Fibroblast of pulmonary artery (primary cell): ENCODE measurements at regions not wholly inside any gene's neighbourhood (a gene's known extent, or its start where the extent isn't known, plus 50 kb on each side); places are given as distances from the start of the nearest gene placed in this dataset.
A peak's percentile ranks its signal among the peaks of the same experiment; 100 is the strongest.

ENCODE experiments used
- DNase-seq: peaks from one replicate; pipeline ENCODE4 v3.0.0-alpha.2; 2010; ENCODE audit warnings: low read depth
- H3K4me3 ChIP-seq: replicated peaks from 2 replicates; pipeline ENCODE4 v1.5.1; 2011; ENCODE audit warnings: low read depth, mild to moderate bottlenecking, control low read depth, low read length, moderate library complexity
- TF ChIP-seq, protein P1 (sequence below): IDR thresholded peaks from 2 replicates; pipeline ENCODE4 v1.5.1; 2011; ENCODE audit warnings: mild to moderate bottlenecking, control low read depth, low read length, inconsistent platforms; ENCODE audit errors: missing control alignments

DNA sequence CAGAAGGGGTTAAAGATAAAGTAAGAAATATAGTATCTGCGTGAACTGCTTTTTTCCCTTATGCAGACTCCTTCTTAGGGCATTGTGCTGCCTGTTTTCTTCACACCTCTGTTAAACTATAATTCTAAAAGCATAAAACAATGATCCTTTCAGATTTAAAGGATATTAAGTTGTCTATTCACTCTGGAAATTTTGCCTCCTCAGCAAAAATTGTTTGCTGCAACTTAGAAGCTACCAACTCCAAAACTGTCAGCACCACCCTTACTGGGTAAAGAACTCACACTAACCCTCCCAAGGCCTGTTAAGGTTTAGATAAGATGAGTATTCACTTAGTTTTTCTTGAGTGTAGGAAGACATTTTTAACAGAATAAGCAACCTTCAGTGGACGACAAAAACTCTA, 259.5 kb downstream of the KDM5D start:
- no peak overlapping the region for H3K4me3 ChIP-seq
- DNase-seq, result no peak
- TF ChIP-seq, protein P1, sequence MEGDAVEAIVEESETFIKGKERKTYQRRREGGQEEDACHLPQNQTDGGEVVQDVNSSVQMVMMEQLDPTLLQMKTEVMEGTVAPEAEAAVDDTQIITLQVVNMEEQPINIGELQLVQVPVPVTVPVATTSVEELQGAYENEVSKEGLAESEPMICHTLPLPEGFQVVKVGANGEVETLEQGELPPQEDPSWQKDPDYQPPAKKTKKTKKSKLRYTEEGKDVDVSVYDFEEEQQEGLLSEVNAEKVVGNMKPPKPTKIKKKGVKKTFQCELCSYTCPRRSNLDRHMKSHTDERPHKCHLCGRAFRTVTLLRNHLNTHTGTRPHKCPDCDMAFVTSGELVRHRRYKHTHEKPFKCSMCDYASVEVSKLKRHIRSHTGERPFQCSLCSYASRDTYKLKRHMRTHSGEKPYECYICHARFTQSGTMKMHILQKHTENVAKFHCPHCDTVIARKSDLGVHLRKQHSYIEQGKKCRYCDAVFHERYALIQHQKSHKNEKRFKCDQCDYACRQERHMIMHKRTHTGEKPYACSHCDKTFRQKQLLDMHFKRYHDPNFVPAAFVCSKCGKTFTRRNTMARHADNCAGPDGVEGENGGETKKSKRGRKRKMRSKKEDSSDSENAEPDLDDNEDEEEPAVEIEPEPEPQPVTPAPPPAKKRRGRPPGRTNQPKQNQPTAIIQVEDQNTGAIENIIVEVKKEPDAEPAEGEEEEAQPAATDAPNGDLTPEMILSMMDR, result no peak

DNA sequence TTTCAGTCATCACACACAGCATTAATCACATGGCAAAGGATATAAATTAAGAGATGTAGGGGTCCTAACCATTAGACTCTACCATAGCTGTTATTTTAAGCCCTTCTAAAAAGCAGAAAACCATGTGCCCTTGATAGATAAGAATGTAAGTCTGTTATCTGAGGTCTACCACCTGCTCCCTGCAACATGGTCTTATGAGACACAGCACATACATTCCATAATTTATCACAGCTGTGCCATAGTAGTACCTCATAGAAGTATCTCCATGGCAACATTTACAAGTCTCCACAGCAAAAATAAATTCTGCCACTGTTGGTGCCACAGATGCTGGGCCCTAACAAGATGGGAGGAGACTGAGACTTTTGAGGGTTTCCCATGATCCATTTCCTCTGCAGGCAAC, 265.4 kb downstream of the KDM5D start:
- no peak overlapping the region for H3K4me3 ChIP-seq
- TF ChIP-seq, protein P1, result no peak
- DNase-seq, result no peak

DNA sequence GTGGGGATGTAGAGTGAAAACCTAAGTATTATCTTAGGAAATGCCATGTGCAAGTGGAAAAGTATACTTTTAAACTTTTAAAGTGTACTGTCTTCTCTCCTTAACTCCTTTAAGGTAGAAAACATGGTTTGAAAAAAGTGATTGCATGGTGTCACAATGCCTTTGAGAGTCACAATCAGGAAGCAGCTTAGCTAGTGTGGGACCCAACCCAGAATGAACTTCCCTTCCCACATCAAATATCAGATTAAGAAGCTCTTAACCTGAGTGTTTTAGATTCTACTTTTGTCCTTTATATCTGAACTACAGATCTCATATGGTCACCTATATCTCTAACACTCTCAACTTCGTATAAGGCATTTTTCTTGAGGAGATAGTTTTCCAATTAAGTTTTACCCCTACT, 266.6 kb downstream of the KDM5D start:
- TF ChIP-seq, protein P1, result no peak
- DNase-seq, result no peak
- no peak overlapping the region for H3K4me3 ChIP-seq

DNA sequence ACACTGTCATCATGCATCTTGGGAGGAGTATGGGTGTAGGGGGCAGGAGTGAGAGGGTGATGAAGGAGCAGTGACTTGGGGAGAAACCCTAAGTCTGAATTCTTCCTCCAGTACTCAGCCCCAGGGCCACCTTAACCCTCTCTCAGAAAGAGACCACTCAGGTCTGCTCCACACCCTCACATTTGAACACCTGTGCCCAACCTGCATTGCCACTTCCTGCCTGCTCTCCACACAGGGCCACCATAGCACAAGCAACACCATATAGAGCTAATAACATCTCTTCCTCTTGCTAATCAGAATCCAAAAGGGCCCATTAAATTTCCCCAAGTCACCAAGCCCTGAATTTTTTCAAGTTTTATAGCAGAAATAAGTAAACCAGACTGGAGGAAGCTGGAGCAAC, 278.7 kb downstream of the KDM5D start:
- TF ChIP-seq, protein P1, result no peak
- no peak overlapping the region for H3K4me3 ChIP-seq
- DNase-seq, result no peak

DNA sequence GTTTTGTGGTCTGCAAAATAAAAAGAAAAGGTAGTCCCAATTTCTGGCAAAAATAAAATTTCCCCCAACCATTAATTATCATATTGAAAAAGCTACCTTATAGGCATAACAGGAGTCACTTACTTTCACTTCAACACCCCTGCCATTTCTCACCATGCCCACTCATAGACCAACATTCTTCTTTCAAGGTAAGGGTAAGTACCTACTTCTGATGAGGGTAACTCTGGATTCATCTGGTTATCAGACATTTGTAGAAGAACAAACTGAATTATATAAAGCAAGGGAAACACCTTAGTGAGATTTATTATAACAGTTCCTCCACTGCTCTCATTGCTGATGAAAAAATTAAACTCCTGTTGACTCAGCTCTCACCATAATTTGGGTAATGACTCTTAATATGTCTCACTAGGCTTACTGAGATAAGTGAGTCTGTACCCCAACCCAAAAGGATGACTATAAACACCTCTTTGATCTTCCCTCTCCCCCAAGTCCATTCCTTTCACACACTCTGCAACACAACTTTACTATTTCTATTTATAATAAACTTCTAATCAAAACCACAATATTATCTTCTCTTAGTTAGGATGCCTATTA, 287.6 kb downstream of the KDM5D start:
- H3K4me3 ChIP-seq, result no peak overlapping the region
- DNase-seq, result no peak
- TF ChIP-seq, protein P1, result no peak

DNA sequence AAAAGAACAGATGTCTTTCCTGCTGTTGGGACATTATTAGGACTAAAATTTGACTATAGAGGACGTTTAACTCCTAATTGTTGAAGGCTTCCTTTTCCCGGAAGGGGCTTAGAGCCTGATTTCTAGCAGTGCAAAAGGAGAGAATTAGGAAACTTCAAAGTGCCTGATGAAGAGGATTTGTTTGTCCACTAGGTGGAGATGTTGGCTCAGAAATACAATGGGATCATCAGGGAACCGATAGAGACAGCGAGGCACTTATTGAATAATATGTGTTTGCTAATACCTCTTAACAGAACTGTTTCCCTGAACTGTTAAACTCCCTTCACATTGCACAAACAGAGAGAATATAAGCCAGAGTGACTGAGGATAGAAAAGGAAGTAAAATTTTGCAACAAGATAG, 311.5 kb downstream of the KDM5D start:
- TF ChIP-seq, protein P1, result peak; percentile 48
- DNase-seq, result peak; percentile 68
- H3K4me3 ChIP-seq, result no peak overlapping the region
